Naive thymus-derived CD8-positive, alpha-beta T cell (primary cell): ENCODE measurements at regions not wholly inside any gene's neighbourhood (a gene's known extent, or its start where the extent isn't known, plus 50 kb on each side); places are given as distances from the start of the nearest gene placed in this dataset.
A peak's percentile ranks its signal among the peaks of the same experiment; 100 is the strongest.

Experiments used
- ATAC-seq, 2 donors: fragments of 150-1000 bp; cut with Tn5 transposase in 1 of 2; sonication (Bioruptor Pico), chemical (Tn5 transposase) in 1 of 2; 1 replicate in 1 of 2; 2 replicates in 1 of 2; pipeline ENCODE4 v1.10.0; 2021; ENCODE audit warnings: mild to moderate bottlenecking in 2 of 2, moderate library complexity in 2 of 2
- POLR2A ChIA-PET: fragments of 350-600 bp; sonication (Branson Sonifier 250); formaldehyde crosslinking; loops from one replicate; lab custom pipeline; 2021; ENCODE audit warnings: antibody characterized with exemption; lab: Charles Lee
- DNase-seq, 10 donors: peaks; one replicate each; pipeline versions ENCODE4 v3.0.0 to v3.0.0-alpha.2; 2020 to 2022
- H3K27ac Mint-ChIP-seq, 10 donors: one replicate each; pipeline ENCODE4 v1.8.0; 2020 to 2022; ENCODE audit warnings: mild to moderate bottlenecking in 10 of 10, mixed read lengths in 10 of 10, moderate library complexity in 4 of 10, inconsistent platforms in 1 of 10
- H3K27me3 Mint-ChIP-seq, 5 donors: one replicate each; pipeline ENCODE4 v1.8.0; 2021 to 2022; ENCODE audit warnings: mixed read lengths in 5 of 5
- H3K36me3 Mint-ChIP-seq, 3 donors: one replicate each; pipeline ENCODE4 v1.8.0; 2020 to 2022; ENCODE audit warnings: mixed read lengths in 3 of 3, mild to moderate bottlenecking in 2 of 3, inconsistent platforms in 1 of 3
- H3K4me1 Mint-ChIP-seq, 4 donors: one replicate each; pipeline ENCODE4 v1.8.0; 2021 to 2022; ENCODE audit warnings: mixed read lengths in 4 of 4
- H3K4me3 Mint-ChIP-seq, 10 donors: one replicate each; pipeline ENCODE4 v1.8.0; 2020 to 2022; ENCODE audit warnings: mild to moderate bottlenecking in 10 of 10, mixed read lengths in 10 of 10, moderate library complexity in 6 of 10, inconsistent platforms in 1 of 10
- H3K9me3 Mint-ChIP-seq, 9 donors: one replicate each; pipeline ENCODE4 v1.8.0; 2020 to 2022; ENCODE audit warnings: mixed read lengths in 9 of 9, mild to moderate bottlenecking in 3 of 9, inconsistent platforms in 1 of 9, moderate library complexity in 1 of 9

DNA sequence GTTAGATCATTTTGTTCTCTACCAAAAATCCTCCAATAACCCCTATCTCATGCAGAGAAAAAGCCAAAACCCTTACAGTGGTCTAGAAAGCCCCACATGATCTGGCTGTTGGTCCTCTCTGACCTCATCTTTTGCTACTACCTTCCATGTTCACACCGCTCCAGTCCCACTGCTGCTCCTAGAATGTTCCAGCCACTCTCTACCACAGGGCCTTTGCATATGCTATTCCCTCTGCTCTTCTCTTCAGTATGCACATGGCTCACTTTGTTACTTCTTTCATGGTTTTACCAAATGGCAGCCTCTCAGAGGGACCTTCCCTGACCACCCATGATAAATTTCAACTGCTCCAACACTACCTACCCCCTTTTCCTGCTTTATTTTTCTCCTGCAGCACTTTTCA is 193.5 kb upstream of the CCDC150 start:
- peaks cover 0 to 8% (median 0%) of the 10 kb centered on the region in 5 donors for H3K27me3 Mint-ChIP-seq
- POLR2A ChIA-PET, result no interaction called here
- no peaks in the 10 kb centered on the region for H3K4me1 Mint-ChIP-seq
- no peak overlapping the region for H3K4me3 Mint-ChIP-seq
- no peak overlapping the region for H3K27ac Mint-ChIP-seq
- peaks cover 0 to 9% (median 0%) of the 10 kb centered on the region in 9 donors for H3K9me3 Mint-ChIP-seq
- no peaks in the 10 kb centered on the region for H3K36me3 Mint-ChIP-seq
- ATAC-seq (no peak), DNase-seq (no peak)

DNA sequence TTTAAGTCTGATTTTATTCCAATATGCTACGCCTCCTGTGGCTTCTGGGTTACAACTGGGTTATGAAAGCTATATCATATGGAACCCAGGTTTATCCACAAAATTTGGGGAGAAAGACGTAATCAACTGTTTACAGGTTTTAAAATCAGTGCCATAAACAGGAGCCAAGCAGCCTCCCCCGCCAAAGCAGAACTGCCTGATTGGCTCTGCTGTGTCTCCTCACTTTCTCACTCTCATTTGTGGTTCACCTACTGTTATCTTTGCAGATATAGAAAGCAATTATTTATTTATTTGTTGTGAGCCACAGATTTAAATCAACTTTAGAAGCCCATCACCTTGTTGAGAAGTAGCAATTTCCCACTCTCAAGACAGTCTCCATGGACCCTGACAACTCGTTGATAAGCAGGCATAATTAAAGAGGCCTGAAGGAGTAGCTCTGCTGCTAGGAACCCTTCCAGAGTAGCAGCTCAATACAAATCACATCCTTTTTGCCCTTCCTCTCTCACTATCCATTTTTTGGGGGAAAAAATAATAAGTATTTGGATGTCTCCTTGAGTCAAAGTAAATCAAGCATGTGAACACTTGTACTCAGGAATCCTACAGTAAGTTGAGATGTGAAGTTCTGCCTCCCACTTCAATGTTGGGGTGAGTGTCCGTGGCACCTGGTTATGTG is 191.0 kb upstream of the CCDC150 start:
- DNase-seq, result no peak
- ATAC-seq, result no peak
- H3K9me3 Mint-ChIP-seq, result peaks cover 0 to 9% (median 0%) of the 10 kb centered on the region in 9 donors
- no peak overlapping the region for H3K4me3 Mint-ChIP-seq
- POLR2A ChIA-PET, result no interaction called here
- H3K27me3 Mint-ChIP-seq, result peaks cover 0 to 8% (median 0%) of the 10 kb centered on the region in 5 donors
- H3K4me1 Mint-ChIP-seq, result peaks cover 0 to 6% (median under 1%) of the 10 kb centered on the region in 4 donors
- H3K36me3 Mint-ChIP-seq, result no peaks in the 10 kb centered on the region
- H3K27ac Mint-ChIP-seq, result no peak overlapping the region

DNA sequence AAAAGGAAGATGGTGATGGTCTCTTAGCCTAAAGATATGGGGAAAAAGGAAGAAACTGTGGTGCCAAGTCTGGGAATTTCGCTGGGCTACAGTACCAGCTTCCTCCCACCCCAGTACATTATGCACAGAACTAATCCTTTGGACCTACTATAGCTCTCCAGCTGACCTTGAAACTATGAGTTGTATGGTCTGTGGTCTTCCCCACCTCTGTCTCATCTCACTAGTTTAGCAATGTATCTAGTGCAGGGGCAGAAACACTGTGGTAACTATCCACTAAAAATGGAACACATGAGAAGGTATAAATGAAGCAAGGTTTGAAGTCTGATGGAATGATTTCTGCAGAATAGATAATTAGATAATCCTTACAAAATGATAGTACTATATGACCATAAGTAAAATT is 190.4 kb upstream of the CCDC150 start:
- H3K27ac Mint-ChIP-seq, result no peak overlapping the region
- H3K4me1 Mint-ChIP-seq, result peaks cover 0 to 6% (median 2%) of the 10 kb centered on the region in 4 donors

DNA sequence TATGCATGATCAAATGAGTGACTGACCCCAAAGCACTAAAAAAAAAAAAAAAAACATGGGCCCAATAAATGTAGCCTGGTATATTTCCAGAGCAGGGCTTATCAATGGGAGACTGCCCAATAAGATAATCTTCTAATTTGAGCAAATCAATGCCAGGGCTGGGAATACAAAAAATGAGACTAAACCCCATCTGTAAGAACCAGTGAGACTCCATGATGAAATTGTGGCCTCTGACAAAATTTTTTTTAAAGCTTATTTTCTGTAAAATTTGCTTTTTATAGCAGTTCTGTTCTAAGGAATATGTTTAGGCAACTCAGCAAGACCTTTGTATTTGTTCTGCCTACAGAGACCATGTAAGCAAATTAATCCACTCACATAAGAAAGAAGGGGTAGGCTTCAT is 186.8 kb upstream of the CCDC150 start:
- ATAC-seq (no peak), DNase-seq (no peak)
- H3K4me3 Mint-ChIP-seq, result no peak overlapping the region
- H3K4me1 Mint-ChIP-seq, result peaks cover 0 to 6% (median 2%) of the 10 kb centered on the region in 4 donors
- H3K27me3 Mint-ChIP-seq, result peaks cover 8 to 20% (median 12%) of the 10 kb centered on the region in 5 donors
- peak overlapping the region in 2 of 10 donors; percentile 25 to 34 for H3K27ac Mint-ChIP-seq
- no peaks in the 10 kb centered on the region for H3K36me3 Mint-ChIP-seq
- POLR2A ChIA-PET, result interaction anchor here (0.7 kb wide), 1 partner anchor 174 kb away, joined by 4 read pairs; no protein-coding TSS in a partner anchor
- peaks cover 0 to 3% (median 0%) of the 10 kb centered on the region in 9 donors for H3K9me3 Mint-ChIP-seq

More for the DNA sequence above, 190.4 kb upstream of the CCDC150 start:
- ATAC-seq (no peak), DNase-seq (no peak)
- Mint-ChIP-seq H3K36me3 (no peaks in the 10 kb centered on the region), H3K9me3 (peaks cover 0 to 9% (median 0%) of the 10 kb centered on the region in 9 donors), H3K27me3 (peaks cover 0 to 8% (median 2%) of the 10 kb centered on the region in 5 donors), H3K4me3 (no peak overlapping the region)
- POLR2A ChIA-PET, result no interaction called here

DNA sequence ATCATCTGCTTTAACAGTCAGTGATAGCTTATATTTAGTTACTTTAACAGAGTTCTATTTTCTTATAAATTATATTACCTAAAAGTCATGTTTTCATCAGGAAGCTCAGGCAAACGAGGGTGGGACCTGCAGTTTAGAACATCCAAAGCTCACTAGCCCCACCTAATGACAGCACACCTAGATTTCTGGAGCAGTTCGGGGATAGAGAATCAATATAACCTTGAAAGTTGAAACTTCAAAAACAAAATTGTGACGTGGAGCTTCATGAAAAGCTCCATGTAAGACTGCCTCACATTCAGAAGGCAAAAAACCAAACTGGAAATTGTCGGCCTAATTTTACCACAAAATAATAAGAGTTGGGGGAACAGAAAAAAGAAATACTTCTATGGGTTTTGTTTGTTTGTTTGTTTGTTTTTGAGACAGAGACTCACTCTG is 185.9 kb upstream of the CCDC150 start:
- peaks cover 12 to 28% (median 17%) of the 10 kb centered on the region in 5 donors for H3K27me3 Mint-ChIP-seq
- H3K27ac Mint-ChIP-seq, result no peak overlapping the region
- peaks cover 0 to 6% (median 2%) of the 10 kb centered on the region in 4 donors for H3K4me1 Mint-ChIP-seq
- peaks cover 0 to 3% (median 0%) of the 10 kb centered on the region in 9 donors for H3K9me3 Mint-ChIP-seq
- DNase-seq (peak in 9 of 10 donors; percentile 12 to 68 (median 31)), ATAC-seq (peak; percentile 50 to 58)
- no peaks in the 10 kb centered on the region for H3K36me3 Mint-ChIP-seq
- no peak overlapping the region for H3K4me3 Mint-ChIP-seq
- POLR2A ChIA-PET, result no interaction called here

DNA sequence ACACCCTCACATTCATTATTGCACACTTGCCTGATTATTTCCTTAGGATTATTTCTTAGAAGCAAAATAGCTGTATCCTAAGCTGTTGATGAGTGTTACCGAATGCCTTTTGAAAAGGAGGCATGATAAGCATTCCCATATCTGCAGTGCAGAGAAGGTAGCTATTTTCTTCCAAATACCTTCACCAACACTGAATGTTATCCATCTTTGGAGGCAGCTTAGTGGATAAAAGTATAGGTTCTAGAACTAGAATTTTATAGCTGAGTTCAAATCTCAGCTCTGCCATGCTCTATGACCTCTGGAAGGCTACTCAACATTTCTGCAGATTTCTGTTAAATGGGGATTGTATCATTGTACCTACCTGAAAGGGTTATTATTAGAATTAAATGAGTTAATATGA is 185.0 kb upstream of the CCDC150 start:
- POLR2A ChIA-PET, result no interaction called here
- Mint-ChIP-seq H3K27ac (no peak overlapping the region), H3K4me1 (peaks cover 3 to 14% (median 7%) of the 10 kb centered on the region in 4 donors), H3K9me3 (peaks cover 0 to 3% (median 0%) of the 10 kb centered on the region in 9 donors), H3K36me3 (no peaks in the 10 kb centered on the region), H3K4me3 (no peak overlapping the region), H3K27me3 (peaks cover 12 to 37% (median 20%) of the 10 kb centered on the region in 5 donors)
- DNase-seq (no peak), ATAC-seq (no peak)

DNA sequence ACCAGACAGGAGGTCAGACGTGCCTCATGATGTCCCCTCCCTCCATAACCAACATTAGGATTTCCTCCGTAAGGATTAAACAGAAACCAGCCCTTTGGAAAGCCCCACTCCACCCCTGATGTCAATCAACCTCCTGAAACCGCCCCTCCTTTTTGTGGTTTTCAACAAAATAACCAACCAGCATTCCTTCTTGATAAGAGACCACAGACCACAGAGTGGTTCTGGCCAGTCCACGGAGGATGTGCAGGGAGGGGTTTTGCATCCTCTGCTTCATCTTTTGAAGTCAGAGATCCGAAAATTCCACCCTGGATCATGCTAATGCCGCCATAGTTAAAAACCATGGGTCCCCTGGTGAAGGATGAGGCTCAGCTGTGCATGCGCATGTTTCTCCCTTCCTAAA is 180.0 kb upstream of the CCDC150 start:
- H3K27ac Mint-ChIP-seq, result peak overlapping the region in 1 of 10 donors; percentile 0
- H3K9me3 Mint-ChIP-seq, result peaks cover 0 to 12% (median 2%) of the 10 kb centered on the region in 9 donors
- ATAC-seq, result peak in 1 of 2 donors; percentile 20
- H3K36me3 Mint-ChIP-seq, result peaks cover 0 to 3% (median 0%) of the 10 kb centered on the region in 3 donors
- peaks cover 9 to 14% (median 11%) of the 10 kb centered on the region in 4 donors for H3K4me1 Mint-ChIP-seq
- peaks cover 12 to 65% (median 34%) of the 10 kb centered on the region in 5 donors for H3K27me3 Mint-ChIP-seq
- H3K4me3 Mint-ChIP-seq, result peak overlapping the region in 2 of 10 donors; percentile 18 to 30
- POLR2A ChIA-PET, result no interaction called here
- DNase-seq, result no peak

DNA sequence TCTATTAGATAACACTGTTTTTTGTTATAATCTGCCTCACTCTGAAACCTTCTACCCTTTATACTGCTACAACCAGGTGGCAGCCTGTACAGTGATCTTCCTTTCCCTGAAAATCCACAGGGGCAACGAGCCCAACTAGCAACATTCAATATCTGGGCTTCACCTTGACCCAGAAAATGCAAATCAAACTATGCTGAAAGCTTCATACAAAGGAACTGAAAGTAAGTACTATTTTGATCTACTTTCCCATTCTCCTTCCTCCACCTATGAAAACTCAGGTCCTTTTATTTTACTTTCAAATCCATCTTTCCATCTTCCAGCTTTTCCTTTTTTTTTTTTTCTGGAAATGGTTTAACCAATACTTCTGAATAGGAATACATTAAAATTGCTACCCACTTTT is 175.8 kb upstream of the CCDC150 start:
- Mint-ChIP-seq H3K4me3 (no peak overlapping the region), H3K36me3 (peaks cover 0 to 3% (median 0%) of the 10 kb centered on the region in 3 donors), H3K27me3 (peaks cover 2 to 51% (median 31%) of the 10 kb centered on the region in 5 donors), H3K9me3 (peaks cover 0 to 12% (median 2%) of the 10 kb centered on the region in 9 donors), H3K27ac (peak overlapping the region in 1 of 10 donors; percentile 65), H3K4me1 (peaks cover 9 to 14% (median 11%) of the 10 kb centered on the region in 4 donors)
- ATAC-seq, result no peak
- DNase-seq, result no peak
- POLR2A ChIA-PET, result no interaction called here

DNA sequence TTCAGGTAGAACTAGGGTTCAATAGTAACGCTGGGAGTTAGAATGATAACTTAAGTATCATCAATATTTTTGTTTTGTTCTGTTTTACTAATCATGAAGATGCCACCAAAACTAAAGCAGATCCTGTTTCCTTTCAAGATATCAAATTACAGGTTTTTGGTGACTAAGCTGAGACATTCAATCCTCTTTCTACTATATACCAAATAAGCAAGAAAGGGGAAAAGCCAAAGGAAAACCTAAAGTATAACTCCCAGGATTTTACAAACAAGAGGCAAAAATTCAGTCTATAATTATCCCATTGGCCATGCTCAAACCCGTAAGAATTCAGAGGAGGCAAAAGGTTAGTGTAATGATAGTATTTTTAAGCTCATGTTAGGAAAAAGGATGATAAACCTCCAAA is 175.2 kb upstream of the CCDC150 start:
- ATAC-seq (no peak), DNase-seq (no peak)
- peaks cover 2 to 51% (median 30%) of the 10 kb centered on the region in 5 donors for H3K27me3 Mint-ChIP-seq
- H3K4me1 Mint-ChIP-seq, result peaks cover 6 to 8% (median 7%) of the 10 kb centered on the region in 4 donors
- H3K4me3 Mint-ChIP-seq, result no peak overlapping the region
- H3K9me3 Mint-ChIP-seq, result peaks cover 0 to 12% (median 2%) of the 10 kb centered on the region in 9 donors
- POLR2A ChIA-PET, result interaction anchor here (0.6 kb wide), 1 partner anchor 1533 kb away, joined by 3 read pairs; no protein-coding TSS in a partner anchor
- peaks cover 0 to 3% (median 0%) of the 10 kb centered on the region in 3 donors for H3K36me3 Mint-ChIP-seq
- no peak overlapping the region for H3K27ac Mint-ChIP-seq

DNA sequence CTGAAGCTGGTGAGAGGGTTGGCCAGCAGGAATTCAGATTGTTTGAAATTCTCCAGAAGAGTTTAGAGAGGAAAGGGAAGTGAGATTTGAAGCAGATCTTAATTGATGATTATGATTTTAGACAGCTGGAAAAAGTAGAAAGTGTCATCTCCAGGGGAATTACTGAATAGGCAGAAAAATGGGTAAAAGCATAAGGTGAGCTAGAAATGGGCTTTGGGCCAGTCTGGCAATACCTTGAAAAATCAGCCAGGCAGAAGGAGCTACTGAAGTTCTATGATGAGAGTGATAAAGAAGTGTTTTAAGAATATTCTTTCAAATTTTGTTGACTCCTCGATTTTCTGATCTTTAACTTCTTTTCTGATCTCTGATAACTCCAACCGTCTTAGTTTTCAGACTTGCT is 172.9 kb upstream of the CCDC150 start:
- no peaks in the 10 kb centered on the region for H3K4me1 Mint-ChIP-seq
- DNase-seq (no peak), ATAC-seq (no peak)
- H3K27me3 Mint-ChIP-seq, result peaks cover 0 to 33% (median 20%) of the 10 kb centered on the region in 5 donors
- H3K9me3 Mint-ChIP-seq, result peaks cover 0 to 7% (median under 1%) of the 10 kb centered on the region in 9 donors
- POLR2A ChIA-PET, result no interaction called here
- peaks cover 0 to 3% (median 0%) of the 10 kb centered on the region in 3 donors for H3K36me3 Mint-ChIP-seq
- no peak overlapping the region for H3K4me3 Mint-ChIP-seq
- no peak overlapping the region for H3K27ac Mint-ChIP-seq

DNA sequence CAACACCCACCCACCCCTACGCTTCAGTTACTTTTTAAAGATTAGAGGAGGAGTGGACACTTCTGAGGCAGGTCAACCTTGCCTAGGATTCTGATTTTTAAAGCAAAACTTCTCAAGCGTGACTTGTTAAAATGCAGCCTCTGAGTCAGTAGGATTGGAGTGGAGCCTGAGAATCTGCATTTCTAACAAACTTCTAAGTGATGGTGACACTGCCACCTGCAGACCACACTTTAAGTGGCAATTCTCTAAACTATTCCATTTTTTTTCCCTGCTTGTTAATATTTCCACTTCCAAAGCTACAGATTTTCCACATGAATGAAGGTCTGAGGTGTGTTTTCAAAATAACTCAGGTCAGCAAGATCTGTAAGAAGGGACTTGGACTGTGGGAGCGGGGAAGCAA is 171.1 kb upstream of the CCDC150 start:
- Mint-ChIP-seq H3K4me1 (no peaks in the 10 kb centered on the region), H3K27me3 (peaks cover 0 to 24% (median 14%) of the 10 kb centered on the region in 5 donors), H3K36me3 (no peaks in the 10 kb centered on the region), H3K4me3 (no peak overlapping the region), H3K27ac (no peak overlapping the region), H3K9me3 (peaks cover 0 to 6% (median 0%) of the 10 kb centered on the region in 9 donors)
- POLR2A ChIA-PET, result no interaction called here
- DNase-seq (no peak), ATAC-seq (no peak)

DNA sequence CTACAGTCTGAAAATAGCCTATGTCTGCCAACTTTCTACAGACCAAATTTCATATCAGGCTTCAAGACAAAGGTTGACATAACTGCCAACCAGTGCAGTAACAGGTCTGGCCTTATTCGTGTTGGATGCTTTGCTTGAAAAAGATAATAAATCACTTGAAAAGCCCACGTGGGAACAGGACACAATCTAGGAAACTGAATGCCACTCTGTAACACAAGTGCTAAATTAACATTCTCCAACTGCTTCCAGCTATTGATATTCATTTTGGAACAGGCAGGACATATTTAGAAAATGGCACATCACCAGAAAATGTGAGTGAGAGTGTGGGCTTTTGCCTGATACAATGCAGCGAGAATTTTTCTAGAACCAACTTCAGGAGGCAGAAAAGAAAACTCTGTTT is 165.9 kb upstream of the CCDC150 start:
- ATAC-seq, result no peak
- no peaks in the 10 kb centered on the region for H3K36me3 Mint-ChIP-seq
- POLR2A ChIA-PET, result no interaction called here

DNA sequence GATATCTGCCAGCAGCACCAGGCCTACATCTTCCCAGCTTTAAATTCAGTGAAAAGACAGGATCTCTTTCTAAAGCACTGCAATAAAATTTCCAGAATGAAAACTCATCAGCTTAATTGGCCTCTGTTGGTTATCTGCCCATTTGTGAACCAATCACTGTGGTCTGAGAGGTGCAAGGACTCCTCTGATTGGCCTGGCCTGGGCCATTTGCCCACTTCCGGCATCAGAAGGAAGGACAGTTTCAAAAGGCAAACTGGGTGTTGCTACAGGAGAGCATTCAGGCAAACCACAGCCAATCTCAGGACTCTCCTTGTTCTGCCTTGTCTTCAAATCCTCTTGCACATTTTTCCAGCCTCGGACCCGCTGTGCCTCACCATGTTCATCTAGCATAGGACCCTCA is 163.9 kb upstream of the CCDC150 start:
- no peaks in the 10 kb centered on the region for H3K9me3 Mint-ChIP-seq
- DNase-seq, result no peak
- POLR2A ChIA-PET, result no interaction called here
- ATAC-seq, result no peak
- peaks cover 5 to 13% (median 8%) of the 10 kb centered on the region in 5 donors for H3K27me3 Mint-ChIP-seq
- H3K36me3 Mint-ChIP-seq, result no peaks in the 10 kb centered on the region
- no peaks in the 10 kb centered on the region for H3K4me1 Mint-ChIP-seq
- no peak overlapping the region for H3K27ac Mint-ChIP-seq
- no peak overlapping the region for H3K4me3 Mint-ChIP-seq

More for the DNA sequence above, 165.9 kb upstream of the CCDC150 start:
- Mint-ChIP-seq H3K4me1 (no peaks in the 10 kb centered on the region), H3K27me3 (peaks cover 3 to 9% (median 5%) of the 10 kb centered on the region in 5 donors), H3K4me3 (no peak overlapping the region), H3K27ac (no peak overlapping the region), H3K9me3 (no peaks in the 10 kb centered on the region)
- DNase-seq, result no peak
